ENCODE measurements at regions not wholly inside any gene's neighbourhood (a gene's known extent, or its start where the extent isn't known, plus 50 kb on each side); places are given as distances from the start of the nearest gene placed in this dataset.

DNA sequence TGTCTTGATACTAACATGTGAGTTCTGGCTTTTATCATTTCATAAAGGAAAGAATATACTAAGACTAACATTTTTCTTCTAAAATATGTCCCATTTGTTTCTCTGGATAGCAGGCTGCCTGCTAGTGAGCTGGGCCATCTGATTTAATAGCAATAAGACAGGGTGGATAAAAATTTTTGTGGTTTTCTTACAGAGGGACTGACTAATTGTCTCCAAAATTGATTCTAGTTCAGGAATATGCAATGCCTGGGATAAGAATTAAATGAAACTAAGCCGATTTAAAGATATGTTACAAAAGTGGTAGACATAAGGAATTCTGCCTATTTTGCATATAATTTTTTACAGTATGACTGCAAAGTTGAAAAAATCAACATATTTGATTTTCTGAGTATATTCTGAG lies 252.9 kb upstream of the NAV3 start:
- no peak for DNase-seq (ENCODE audit: low read depth in 2 of 3, low spot score in 1 of 3)

DNA sequence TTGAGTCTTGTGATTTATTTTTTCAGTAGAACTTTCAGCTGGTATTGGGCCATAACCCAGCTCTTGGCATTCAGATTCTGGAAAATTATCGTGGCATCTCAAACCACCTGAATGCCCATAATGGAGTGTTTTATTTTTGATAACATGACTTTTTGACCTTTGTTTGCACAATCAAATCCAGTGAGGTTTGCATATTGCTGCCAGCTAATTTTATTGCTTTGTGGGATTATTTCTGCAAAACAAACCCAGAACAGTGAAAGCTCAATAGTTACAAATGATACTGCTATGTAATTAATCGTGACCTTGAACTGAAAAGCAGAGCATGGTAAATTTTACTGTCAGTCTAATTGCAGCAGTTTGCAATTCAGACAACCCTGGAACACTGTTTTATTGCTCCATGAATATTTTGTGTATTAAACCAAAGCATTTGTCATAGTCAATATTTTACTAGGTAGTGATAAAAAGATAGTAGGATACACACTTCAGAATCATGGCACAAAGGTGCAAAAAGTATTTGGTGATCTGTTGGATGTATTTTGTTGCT lies 255.2 kb upstream of the NAV3 start:
- DNase-seq (ENCODE audit: low read depth in 2 of 3, low spot score in 1 of 3) = no peak

DNA sequence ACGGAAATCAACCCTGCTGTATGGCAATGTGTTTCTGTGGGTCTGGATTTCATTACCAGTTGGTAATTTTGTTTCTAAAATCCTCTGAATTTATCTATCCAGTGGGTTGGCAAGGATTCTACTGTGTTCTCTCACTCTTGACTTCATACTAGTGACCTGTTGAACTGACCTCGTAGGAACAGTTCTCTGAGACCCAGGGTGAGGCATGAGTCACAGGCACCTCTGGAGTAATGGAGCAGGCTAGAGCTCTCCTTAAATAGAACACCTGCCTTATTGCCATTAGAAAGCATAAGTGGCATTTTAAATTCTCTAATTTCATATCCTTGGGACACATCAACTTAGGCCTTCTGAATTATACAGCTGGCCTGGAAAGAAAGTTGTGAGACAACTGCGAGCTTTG lies 258.3 kb upstream of the NAV3 start:
- DNase-seq (ENCODE audit: low read depth in 2 of 3, low spot score in 1 of 3) = no peak

DNA sequence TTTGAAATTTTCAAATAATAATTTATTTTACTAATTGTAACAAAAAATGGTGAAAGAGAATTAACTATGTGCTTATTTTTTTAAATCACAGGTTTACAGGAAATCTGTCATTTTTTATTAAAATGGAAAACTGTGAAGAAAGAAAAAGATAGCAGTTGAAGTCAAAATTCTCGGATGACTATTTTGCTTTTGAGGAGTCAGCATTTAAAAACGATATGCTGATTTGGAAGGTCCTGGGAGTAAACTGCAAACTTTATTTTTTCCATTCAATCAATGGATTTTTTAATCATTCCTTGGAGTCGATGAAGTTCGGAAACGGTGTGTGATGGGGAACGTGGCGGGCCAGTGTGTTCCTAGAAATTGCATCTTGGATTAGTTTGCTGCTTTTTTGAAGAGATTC lies 258.9 kb upstream of the NAV3 start:
- DNase-seq (ENCODE audit: low read depth in 2 of 3, low spot score in 1 of 3) = no peak

DNA sequence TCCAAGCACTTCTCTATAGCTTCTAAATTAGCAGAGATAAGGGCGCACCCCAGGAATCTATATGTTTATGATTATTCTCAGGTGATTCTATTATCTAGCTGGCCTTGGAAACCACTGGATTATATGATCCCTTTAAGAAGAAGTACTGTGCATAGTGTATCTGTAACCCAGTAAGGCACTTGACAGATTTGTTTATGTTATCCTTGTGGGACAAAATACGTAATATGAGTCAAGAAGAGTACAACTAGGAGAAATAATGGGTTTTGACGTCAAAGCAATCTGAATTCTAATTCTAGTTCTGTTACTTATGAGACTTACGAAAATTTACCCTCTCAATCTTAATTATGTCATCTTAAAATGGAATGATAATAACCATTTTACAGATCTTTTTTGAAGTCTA lies 259.6 kb upstream of the NAV3 start:
- DNase-seq (ENCODE audit: low read depth in 2 of 3, low spot score in 1 of 3) = no peak

DNA sequence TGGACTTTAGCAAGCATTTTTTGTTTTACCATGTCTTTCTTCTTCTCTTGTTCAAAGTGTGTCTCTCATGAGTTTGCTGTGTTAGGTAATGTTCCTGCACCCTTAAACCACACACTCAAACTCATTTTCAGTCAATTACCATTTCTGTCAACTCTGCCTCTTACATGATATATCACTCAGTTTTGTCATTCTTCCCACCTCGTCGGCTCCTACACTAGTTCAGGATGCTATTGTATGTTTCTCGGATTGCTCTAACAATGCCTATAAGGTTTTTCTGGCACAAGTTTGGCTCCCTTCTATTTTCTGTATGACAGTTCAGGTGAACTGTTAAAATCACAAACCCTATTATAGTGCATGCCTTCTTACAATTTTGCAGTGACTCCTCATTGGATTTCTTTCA lies 260.8 kb upstream of the NAV3 start:
- no peak for DNase-seq (ENCODE audit: low read depth in 2 of 3, low spot score in 1 of 3)

DNA sequence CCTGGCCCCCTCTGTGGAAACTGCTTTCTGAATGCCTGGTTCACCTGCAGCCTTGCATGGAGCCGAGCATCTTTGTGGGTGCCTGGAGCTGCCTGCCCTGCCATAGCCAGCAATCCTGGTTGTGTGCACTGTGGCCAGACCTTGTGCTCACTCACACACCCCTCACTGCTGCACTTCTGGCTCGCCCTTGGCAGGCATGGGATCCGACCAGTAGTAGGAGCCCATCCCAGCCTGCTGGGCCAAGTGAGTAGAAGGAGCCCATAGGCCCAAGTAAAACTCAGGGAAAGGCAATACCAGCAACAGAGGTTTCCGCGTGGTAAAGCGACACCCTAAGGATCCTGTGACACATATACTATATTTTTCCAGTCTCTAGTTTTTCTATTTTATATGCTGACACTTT lies 270.0 kb upstream of the NAV3 start:
- DNase-seq (ENCODE audit: low read depth in 2 of 3, low spot score in 1 of 3) = no peak

DNA sequence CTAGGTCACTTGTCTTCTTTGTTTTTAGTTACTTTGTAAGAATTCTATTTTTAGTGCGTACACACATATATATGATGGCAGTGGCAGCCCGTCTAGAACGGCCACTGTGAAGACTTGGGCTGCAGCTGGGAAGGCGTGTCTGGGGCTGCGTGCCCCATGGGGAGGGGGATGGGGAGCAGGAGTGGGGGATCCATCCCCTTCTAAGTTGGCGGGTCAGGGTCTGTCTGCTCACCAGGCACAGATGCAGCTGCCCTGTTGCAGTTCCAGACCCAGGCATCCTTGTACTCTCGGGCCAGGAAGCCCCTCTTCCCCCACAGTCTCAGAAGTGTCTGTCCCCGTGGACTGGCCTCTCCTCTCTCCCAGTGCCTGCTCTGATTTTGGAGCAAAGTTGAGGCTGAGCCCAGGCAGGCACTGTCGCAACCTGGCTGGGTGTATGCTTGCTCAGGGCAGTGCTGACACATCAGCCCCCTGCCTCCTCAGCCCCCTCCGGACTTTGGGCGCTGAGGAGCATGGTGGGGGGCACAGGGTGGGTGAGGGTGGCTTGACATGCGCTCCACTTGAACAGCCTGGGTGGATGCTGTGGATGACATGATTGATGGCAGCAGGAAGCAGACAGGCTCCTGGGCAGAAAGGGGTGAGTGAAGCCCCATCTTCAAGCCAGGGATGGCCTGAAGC lies 271.2 kb upstream of the NAV3 start:
- DNase-seq (ENCODE audit: low read depth in 2 of 3, low spot score in 1 of 3) = no peak

DNA sequence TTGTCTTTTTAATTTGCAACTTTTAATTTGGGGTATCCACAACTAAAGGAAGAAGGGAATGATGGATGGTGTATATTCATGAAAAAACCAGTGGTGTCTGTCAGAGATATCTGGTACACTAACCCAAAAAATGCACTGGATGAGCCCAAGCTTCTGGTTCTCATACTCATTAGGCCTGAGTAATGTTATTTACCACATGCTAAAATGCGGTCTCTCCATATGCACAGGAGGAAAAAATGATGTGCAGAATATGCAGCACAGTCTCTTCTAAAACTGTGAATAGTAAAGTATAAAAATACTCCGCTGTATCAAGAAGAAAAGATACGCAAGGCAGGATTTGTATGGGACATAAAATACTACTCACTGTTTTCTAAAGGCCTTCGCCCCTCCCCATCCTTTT lies 275.6 kb upstream of the NAV3 start:
- DNase-seq (ENCODE audit: low read depth in 2 of 3, low spot score in 1 of 3) = no peak

DNA sequence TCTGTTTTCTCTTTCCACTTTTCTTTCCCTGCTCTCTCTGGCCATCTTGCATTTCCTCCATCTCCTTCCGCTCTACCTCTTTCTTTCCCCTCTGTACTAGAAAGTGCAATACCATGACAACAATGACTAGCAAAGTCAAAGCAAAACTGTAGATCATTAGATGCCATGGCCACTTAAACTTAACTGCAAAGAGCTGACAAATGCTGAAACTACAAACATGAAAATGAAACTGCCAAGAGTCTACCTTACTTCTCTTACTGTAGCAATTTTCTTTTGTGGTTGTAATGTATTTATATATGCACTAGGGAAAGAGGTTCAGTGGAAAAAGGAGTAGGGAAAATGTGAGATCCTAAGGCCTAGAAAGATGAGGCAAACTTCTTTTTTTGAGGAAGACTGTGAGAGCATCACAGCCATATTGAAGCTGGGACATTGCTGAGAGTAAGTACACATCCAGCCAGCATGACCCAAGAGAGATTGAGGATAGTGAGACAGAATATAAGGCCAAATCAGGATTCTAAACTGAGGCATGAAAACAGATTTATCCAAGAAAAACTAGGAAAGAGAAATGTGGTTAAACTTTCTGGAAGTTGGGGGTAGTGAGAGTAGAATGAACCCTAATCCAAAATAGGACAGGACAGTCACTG lies 276.6 kb upstream of the NAV3 start:
- no peak for DNase-seq (ENCODE audit: low read depth in 2 of 3, low spot score in 1 of 3)

DNA sequence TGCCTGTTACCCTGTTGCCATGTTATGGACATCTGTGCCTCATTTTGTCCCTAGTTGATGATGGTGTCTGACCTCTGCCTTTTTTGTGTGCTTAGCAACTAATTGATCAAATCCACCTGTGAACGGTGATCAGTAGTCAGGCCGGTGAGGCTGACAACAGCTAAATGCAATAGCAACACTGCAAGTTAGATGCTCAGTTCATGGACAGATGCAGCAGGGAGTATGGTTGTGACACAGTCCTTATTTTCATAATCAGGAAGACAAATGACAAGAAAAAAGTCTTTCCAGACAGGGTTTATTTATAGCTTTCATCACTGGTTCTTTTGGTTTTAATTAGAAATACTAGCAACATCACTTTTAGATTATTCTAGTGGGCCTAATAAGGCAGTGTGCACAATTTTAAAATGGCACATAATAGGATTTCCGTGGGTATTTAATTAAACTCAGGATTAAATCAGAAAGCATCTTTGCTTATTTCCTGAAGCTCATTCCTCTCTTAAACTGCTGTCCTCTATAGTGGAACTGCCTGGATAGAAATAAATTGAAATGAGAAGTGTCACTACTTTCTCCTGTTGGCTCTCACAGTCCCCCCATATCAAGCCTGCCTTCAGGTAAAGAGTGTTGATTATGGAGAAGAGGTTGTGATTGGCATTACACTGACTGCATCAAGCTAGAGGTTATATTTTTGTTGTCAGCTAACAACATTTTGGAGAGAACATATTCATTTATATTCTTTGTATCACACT lies 281.1 kb upstream of the NAV3 start:
- DNase-seq (ENCODE audit: low read depth in 2 of 3, low spot score in 1 of 3) = no peak

DNA sequence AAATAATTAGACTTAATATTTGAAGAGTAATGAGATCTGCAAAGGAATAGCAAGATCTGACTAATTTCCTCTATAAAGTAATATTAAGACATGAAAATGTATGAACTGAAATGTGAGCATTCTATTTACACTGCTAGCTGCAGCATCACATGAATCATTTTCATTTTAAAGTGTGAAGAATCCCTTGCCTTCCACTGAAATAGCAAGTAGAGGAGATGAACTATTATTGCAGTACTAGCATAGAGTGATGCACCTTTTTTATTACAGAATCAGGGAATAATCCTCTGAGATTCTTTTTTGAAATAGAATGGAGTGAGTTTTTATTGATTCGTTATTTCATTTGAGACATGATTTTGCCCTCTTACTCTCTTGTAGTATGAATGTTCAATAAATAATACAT lies 281.9 kb upstream of the NAV3 start:
- no peak for DNase-seq (ENCODE audit: low read depth in 2 of 3, low spot score in 1 of 3)

DNA sequence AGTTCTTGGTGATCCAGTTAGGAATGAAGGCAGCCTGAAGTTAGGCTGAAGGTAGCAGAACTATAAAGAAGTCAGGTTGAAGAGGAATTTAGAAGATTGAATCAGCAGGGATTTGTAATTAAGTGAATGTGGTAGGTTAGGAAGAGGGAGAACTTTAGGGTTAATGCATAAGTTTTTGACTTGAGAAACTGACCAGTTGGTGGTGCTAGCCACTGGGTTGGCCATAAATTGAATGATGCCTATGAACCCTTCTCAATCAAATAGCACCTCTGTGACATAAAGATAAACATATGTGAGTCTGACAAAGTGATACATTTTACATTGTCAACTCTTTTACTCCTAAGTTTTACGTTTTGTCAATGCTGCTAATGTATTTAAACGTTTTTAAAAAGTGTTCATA lies 290.6 kb upstream of the NAV3 start:
- DNase-seq (ENCODE audit: low read depth in 2 of 3, low spot score in 1 of 3) = no peak

DNA sequence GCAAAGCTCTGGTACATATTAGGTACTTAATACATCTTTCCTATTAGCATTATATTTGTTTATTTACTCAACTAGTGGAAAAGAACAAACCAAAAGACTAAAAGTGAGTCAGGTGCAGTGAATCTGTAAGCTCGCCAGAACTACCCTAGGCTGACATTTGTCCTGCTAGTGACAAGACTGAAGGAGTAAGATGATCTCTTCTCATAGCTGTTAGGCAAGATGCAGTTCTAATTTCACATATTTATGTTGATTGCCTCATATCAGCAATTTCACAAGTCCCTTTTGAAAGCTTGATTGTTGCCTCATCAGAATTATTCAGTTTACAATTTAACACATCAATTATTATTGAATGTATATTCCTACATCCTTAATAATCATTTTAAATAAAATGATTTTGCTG lies 293.0 kb upstream of the NAV3 start:
- DNase-seq (ENCODE audit: low read depth in 2 of 3, low spot score in 1 of 3) = no peak

DNA sequence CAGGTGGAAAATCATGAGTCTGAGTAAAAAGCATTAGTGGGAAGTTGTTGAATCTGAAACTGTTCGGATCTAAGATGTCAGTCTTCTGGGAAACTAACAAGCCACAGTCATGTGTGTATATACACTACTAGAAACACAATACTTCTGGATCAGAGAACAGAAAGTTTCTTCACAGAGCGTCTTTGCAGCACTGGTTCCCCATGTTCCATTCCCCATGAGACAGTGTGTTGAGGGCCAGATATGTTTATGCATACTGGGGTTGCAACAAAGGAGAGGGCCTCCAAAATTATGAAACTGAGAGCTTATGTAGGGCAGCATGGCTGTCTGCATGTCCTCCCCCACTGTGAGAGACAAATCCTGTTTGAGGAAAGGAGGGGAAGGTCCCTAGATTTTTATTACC lies 295.0 kb upstream of the NAV3 start:
- no peak for DNase-seq (ENCODE audit: low read depth in 2 of 3, low spot score in 1 of 3)

DNA sequence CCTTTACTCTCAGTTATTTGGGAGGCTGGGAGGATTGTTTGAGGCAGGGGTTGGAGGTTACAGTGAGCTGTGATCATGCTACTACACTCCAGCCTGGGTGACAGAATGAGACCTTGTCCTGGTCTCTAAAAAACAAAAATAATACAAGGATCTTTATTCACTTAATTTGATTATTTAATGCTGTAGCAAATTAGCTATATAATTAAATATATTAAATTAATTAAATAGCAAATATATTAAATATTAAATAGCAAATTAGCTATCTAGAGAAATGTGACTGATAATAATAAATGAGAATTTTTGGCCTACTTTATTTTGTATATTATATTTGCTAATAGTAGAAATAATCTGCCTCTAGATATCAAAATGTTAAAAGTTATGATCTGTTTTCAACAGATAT lies 298.8 kb upstream of the NAV3 start:
- no peak for DNase-seq (ENCODE audit: low read depth in 2 of 3, low spot score in 1 of 3)

DNA sequence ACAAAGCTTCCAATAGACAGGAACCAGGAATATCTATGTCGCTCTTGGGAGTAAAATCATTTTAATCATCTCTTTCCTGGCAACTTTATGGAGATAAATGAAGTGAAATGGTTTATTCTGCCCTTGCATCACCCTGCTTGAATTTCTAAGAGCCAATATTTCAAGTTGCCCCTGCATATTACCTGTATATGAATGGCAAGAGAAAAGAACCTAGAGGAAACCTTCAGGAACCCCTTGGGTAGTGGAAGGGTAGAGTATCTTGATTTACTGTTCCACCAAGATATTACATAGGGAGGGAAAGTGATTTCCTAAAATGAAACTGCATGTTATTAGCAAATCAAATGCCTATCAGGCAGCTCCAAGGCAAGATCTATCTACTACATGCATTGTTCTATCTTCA lies 308.4 kb upstream of the NAV3 start:
- no peak for DNase-seq (ENCODE audit: low read depth in 2 of 3, low spot score in 1 of 3)

DNA sequence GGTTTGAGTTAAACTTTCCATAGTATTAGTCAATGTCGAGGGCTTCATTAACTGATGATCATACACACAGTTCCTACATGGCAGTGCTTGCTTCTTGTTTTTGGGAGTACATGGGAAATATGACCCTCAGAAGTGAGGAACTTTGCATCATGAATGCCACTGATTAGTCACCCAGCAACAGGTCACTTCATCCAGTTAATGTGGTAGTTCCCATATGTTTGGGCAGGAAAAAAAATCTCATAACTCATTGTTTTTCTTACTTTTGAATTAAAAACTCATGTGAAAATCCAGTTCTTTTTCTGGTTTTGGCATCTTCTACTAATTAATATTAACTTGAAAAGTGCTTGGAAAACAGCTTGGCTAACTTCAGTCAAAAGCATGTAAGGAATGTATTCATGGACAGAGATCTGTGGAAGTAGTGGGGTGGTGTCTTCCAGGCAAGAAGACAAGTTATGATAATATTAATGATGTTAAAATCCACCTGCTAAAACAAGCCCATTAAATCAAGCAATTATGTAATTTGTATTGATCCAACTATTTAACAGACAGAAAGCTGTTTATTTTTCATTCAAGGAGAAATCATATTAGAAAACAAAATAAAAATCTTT lies 309.1 kb upstream of the NAV3 start:
- DNase-seq (ENCODE audit: low read depth in 2 of 3, low spot score in 1 of 3) = no peak

DNA sequence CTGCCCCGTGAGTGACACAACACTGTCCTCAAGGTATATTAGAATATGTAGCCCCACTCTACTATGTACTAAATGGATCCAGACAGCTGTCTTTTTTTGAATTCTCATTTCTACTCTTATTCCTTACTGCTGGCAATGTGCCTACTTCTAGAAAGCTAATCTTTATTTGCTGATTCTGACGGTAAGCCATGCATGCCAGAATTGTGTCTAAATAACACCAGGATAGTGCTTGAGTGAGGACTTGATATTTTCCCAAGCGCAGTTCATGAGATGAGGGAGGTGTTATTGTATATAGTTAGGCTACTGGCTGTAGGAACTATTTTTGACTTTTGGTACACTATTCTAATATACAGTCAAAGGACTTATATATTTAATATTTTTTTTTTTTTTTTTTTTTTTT lies 316.2 kb upstream of the NAV3 start:
- DNase-seq (ENCODE audit: low read depth in 2 of 3, low spot score in 1 of 3) = no peak

DNA sequence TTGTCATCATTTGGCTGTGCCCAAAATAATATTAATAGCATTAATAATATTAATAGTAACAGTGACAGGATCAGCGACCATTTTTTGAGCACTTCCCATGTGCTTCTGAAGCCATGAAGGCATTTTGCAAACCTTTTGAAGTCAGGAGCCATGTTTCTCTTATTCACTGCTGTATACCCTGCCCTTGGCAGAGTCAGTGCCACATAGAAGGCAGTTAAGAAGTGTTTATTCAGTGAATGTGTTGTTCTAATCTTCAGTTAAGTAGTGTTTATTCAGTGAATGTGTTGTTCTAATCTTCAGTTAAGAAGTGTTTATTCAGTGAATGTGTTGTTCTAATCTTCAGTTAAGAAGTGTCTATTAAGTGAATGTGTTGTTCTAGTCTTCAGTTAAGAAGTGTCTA lies 319.7 kb upstream of the NAV3 start:
- no peak for DNase-seq (ENCODE audit: low read depth in 2 of 3, low spot score in 1 of 3)

DNA sequence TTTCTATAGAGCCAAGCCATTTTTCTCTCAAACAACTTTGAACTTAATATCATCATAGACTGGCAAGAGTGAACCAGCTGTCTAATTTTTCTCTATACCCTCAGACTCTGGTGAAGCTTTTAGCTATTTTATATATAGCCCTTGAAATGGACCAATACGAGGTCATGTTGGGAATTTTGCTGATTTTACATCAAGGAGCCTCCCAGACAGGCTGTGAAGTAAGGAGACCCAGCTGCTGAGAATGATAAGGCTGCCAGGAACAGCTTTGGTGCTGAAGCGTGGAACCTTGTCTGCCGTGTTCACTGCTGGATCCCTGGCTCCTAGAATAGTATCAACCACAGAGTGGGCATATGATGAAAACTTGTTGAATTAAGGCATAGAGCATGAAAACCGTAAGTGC lies 326.2 kb upstream of the NAV3 start:
- DNase-seq (ENCODE audit: low read depth in 2 of 3, low spot score in 1 of 3) = no peak

DNA sequence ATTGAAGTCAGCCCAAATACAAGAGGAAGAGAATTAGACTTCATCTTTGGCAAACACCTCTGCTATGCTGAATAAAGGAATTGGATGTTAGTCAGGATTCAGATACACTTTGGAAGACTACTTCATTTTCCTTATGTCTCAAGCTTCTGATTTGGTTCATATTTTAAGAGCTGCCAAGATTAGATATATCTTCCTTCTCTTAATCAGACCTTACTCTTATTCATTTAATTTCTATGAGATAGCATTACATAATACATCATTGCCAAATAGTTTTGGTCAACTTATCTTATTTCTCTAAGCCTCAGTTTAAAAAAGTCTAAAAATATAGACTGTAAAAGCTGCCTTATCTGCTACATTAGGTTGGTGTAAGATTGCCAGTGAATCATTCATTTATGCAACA lies 330.6 kb upstream of the NAV3 start:
- no peak for DNase-seq (ENCODE audit: low read depth in 2 of 3, low spot score in 1 of 3)

Measured in stimulated activated CD4-positive, alpha-beta T cell treated with anti-CD3 and anti-CD28 coated beads, Interleukin-12 subunit alpha, Interleukin-12 subunit beta, amount 100 ng/mL, for 48 hours (primary cell).